AG04450 (cell line): ENCODE measurements at regions not wholly inside any gene's neighbourhood (a gene's known extent, or its start where the extent isn't known, plus 50 kb on each side); places are given as distances from the start of the nearest gene placed in this dataset.

Experiments used
- CTCF ChIA-PET: fragments of 300-600, 350-600 bp; formaldehyde crosslinking; extraction: SDS; loops from one replicate; lab custom pipeline; 2022; ENCODE audit warnings: antibody characterized with exemption, inconsistent platforms; lab: Charles Lee
- POLR2A ChIA-PET: fragments of 350-600 bp; formaldehyde crosslinking; extraction: SDS; loops from one replicate; lab custom pipeline; 2021; ENCODE audit warnings: antibody characterized with exemption, inconsistent platforms; lab: Yijun Ruan, JAX
- DNase-seq: peaks from one replicate; pipeline ENCODE4 v3.0.0-alpha.2; 2011; ENCODE audit warnings: low read depth, low spot score
- H3K27ac ChIP-seq: one replicate; pipeline ENCODE4 v1.5.1; 2012; ENCODE audit warnings: low read depth, low read length, control low read depth
- H3K27me3 ChIP-seq: one replicate; pipeline ENCODE4 v1.6.0; 2012; ENCODE audit warnings: low read length; ENCODE audit not compliant: control insufficient read depth, insufficient read depth
- H3K4me3 ChIP-seq: 2 replicates; pipeline ENCODE4 v1.5.1; 2011; ENCODE audit warnings: mild to moderate bottlenecking, low read depth, low read length, control low read depth
- H3K9me3 ChIP-seq: 2 replicates; pipeline ENCODE4 v1.5.1; 2012; ENCODE audit warnings: low read length; ENCODE audit not compliant: control insufficient read depth, insufficient read depth
- TF ChIP-seq, protein P1 (sequence below): IDR thresholded peaks from 2 replicates; pipeline ENCODE4 v1.5.1; 2011; ENCODE audit warnings: low read depth, low read length, control low read depth, inconsistent platforms

GRCh38 chr2:9692456-9693195 lies 61.8 kb upstream of the YWHAQ start:
- Histone ChIP-seq H3K9me3 (no peaks in the 10 kb centered on the region), H3K4me3 (no peak overlapping the region), H3K27me3 (no peaks in the 10 kb centered on the region), H3K27ac (no peak overlapping the region)
- ChIA-PET POLR2A (interaction anchor here (0.6 kb wide), 1 partner anchor 62 kb away, joined by 4 read pairs; the partner anchor contains the start of gene YWHAQ), CTCF (no interaction called here)
- TF ChIP-seq, protein P1, sequence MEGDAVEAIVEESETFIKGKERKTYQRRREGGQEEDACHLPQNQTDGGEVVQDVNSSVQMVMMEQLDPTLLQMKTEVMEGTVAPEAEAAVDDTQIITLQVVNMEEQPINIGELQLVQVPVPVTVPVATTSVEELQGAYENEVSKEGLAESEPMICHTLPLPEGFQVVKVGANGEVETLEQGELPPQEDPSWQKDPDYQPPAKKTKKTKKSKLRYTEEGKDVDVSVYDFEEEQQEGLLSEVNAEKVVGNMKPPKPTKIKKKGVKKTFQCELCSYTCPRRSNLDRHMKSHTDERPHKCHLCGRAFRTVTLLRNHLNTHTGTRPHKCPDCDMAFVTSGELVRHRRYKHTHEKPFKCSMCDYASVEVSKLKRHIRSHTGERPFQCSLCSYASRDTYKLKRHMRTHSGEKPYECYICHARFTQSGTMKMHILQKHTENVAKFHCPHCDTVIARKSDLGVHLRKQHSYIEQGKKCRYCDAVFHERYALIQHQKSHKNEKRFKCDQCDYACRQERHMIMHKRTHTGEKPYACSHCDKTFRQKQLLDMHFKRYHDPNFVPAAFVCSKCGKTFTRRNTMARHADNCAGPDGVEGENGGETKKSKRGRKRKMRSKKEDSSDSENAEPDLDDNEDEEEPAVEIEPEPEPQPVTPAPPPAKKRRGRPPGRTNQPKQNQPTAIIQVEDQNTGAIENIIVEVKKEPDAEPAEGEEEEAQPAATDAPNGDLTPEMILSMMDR: no peak
- DNase-seq: no peak

DNA sequence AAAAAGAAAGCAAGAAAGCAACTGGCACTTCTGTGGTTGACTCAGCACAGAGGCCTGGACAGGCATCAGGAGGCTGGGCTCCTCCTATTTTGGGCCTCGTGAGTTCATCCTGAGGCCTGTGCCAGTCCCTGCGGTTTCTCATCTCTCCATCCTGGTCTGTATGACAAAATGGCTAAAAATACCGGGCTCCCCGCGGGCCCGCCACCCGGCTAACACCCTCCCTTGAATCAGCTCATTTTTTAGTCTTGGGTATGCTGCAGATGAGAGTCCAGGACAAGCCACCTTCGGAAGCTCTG lies 62.3 kb upstream of the YWHAQ start:
- TF ChIP-seq, protein P1: no peak
- H3K9me3 ChIP-seq: no peaks in the 10 kb centered on the region
- no peak for DNase-seq
- POLR2A ChIA-PET: interaction anchor here (0.6 kb wide), 1 partner anchor 62 kb away, joined by 4 read pairs; the partner anchor contains the start of gene YWHAQ
- no peak overlapping the region for H3K27ac ChIP-seq
- CTCF ChIA-PET: no interaction called here
- H3K27me3 ChIP-seq: no peaks in the 10 kb centered on the region
- no peak overlapping the region for H3K4me3 ChIP-seq

- ChIA-PET CTCF (no interaction called here), POLR2A (no interaction called here)
Measured at GRCh38 chr2:9693646-9694045, 62.8 kb upstream of the YWHAQ start.

GRCh38 chr2:9694661-9695234 lies 64.0 kb upstream of the YWHAQ start:
- CTCF ChIA-PET: no interaction called here
- Histone ChIP-seq H3K9me3 (no peaks in the 10 kb centered on the region), H3K4me3 (no peak overlapping the region), H3K27me3 (no peaks in the 10 kb centered on the region), H3K27ac (no peak overlapping the region)
- TF ChIP-seq, protein P1: no peak
- no peak for DNase-seq
- POLR2A ChIA-PET: no interaction called here

More at GRCh38 chr2:9693646-9694045, 62.8 kb upstream of the YWHAQ start:
- H3K27ac ChIP-seq: no peak overlapping the region
- H3K9me3 ChIP-seq: no peaks in the 10 kb centered on the region
- TF ChIP-seq, protein P1: no peak
- H3K4me3 ChIP-seq: no peak overlapping the region
- no peaks in the 10 kb centered on the region for H3K27me3 ChIP-seq
- no peak for DNase-seq

DNA sequence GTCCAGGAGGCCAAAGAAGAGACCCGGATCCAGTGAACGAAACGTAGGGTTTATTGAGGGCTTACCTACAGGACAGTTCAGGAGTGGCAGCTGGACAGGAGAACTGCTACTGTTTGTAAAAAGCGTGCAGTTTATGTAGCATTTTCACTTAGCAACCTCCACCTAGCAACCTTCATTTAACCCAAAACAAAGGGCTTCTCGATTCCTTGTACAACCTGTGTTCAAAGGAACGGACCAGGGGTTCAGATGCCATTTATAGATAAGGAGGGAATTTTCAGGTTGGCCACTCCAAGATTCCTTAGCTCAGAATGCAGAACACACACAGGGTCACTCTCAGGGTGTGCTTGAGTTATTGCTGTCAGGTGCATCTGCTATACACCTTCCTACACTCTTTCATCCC lies 65.1 kb upstream of the YWHAQ start:
- ChIA-PET CTCF (interaction anchor here (0.6 kb wide), 1 partner anchor 19 kb away, joined by 3 read pairs; no protein-coding TSS in a partner anchor), POLR2A (no interaction called here)
- TF ChIP-seq, protein P1: no peak
- H3K27ac ChIP-seq: no peak overlapping the region
- no peak for DNase-seq
- no peak overlapping the region for H3K4me3 ChIP-seq
- H3K27me3 ChIP-seq: no peaks in the 10 kb centered on the region
- no peaks in the 10 kb centered on the region for H3K9me3 ChIP-seq
